ENCODE measurements at regions not wholly inside any gene's neighbourhood (a gene's known extent, or its start where the extent isn't known, plus 50 kb on each side); places are given as distances from the start of the nearest gene placed in this dataset.
"Not testable (repeated sequence)": the region's sequence is repeated elsewhere in the genome, so short reads cannot be mapped to it uniquely, and the experiment has no call there.

GRCh38 chr20:29763821-29764511 is 1493.5 kb upstream of the DEFB115 start:
- Histone ChIP-seq H3K36me3 (ENCODE audit: control insufficient read depth, insufficient read depth, low read length) (no peaks in the 10 kb centered on the region), H3K27ac (ENCODE audit: low read length) (no peak overlapping the region), H3K4me1 (ENCODE audit: control insufficient read depth, insufficient read depth, low read length) (no peaks in the 10 kb centered on the region), H3K9me3 (ENCODE audit: control insufficient read depth, insufficient read depth, low read length) (peaks cover 3% of the 10 kb centered on the region; the same call in 1 of the 2 replicates), H3K4me3 (ENCODE audit: low read length) (no peak overlapping the region), H3K27me3 (ENCODE audit: control insufficient read depth, insufficient read depth, low read length) (no peaks in the 10 kb centered on the region)
- 100% methylated on average over 3 of the region's 29 CpGs for WGBS (ENCODE audit: insufficient coverage, insufficient read length)
- DNase-seq (ENCODE audit: low read depth, low spot score): no peak

GRCh38 chr20:29764922-29765610 is 1492.4 kb upstream of the DEFB115 start:
- not testable (repeated sequence) for H3K27me3 ChIP-seq (ENCODE audit: control insufficient read depth, insufficient read depth, low read length); H3K36me3 ChIP-seq (ENCODE audit: control insufficient read depth, insufficient read depth, low read length); H3K4me1 ChIP-seq (ENCODE audit: control insufficient read depth, insufficient read depth, low read length); H3K9me3 ChIP-seq (ENCODE audit: control insufficient read depth, insufficient read depth, low read length); H3K4me3 ChIP-seq (ENCODE audit: low read length); H3K27ac ChIP-seq (ENCODE audit: low read length); DNase-seq (ENCODE audit: low read depth, low spot score)
- no CpG with 5 or more reads among the region's 25 CpGs for WGBS (ENCODE audit: insufficient coverage, insufficient read length)

DNA sequence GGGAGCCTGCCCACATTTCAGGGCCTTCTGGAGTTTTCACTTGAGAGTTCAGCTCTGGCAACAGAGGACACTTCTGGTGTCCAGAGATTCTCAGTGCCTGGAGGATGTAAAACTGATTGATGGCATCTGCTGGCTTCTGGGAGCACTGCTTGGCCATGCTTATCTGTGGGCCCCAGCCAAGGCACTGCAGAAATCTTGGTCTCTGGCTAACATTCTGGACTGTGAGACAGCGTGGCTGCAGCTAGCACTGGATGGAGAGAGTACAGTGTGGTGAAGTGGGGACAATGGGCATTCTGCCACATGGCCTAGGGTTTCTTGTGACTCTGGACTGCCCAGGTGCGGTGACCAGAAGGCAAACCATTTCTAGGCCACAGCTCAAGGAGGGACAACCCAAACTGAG is 1479.4 kb upstream of the DEFB115 start:
- H3K27ac ChIP-seq (ENCODE audit: low read length): not testable (repeated sequence)

DNA sequence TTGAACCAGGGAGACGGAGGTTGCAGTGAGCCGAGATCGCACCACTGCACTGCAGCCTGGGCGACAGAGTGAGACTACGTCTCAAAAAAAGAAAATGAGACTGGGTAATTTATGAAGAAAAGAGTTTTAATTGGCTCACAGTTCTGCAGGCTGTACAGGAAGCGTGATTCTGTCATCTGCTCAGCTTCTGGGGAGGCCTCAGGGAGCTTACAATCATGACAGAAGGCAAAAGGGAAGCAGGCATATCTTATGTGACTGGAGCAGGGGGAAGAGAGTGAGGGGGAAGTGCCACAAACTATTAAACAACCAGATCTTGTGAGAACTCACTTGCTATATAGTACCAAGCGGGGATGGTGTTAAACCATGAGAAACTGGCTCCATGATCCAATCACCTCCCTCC is 1476.2 kb upstream of the DEFB115 start:
- H3K9me3 ChIP-seq (ENCODE audit: control insufficient read depth, insufficient read depth, low read length); DNase-seq (ENCODE audit: low read depth, low spot score): not testable (repeated sequence)

More for the DNA sequence above, 1479.4 kb upstream of the DEFB115 start:
- no CpG with 5 or more reads among the region's 2 CpGs for WGBS (ENCODE audit: insufficient coverage, insufficient read length)
- not testable (repeated sequence) for DNase-seq (ENCODE audit: low read depth, low spot score); H3K27me3 ChIP-seq (ENCODE audit: control insufficient read depth, insufficient read depth, low read length); H3K4me3 ChIP-seq (ENCODE audit: low read length); H3K36me3 ChIP-seq (ENCODE audit: control insufficient read depth, insufficient read depth, low read length); H3K9me3 ChIP-seq (ENCODE audit: control insufficient read depth, insufficient read depth, low read length); H3K4me1 ChIP-seq (ENCODE audit: control insufficient read depth, insufficient read depth, low read length)

DNA sequence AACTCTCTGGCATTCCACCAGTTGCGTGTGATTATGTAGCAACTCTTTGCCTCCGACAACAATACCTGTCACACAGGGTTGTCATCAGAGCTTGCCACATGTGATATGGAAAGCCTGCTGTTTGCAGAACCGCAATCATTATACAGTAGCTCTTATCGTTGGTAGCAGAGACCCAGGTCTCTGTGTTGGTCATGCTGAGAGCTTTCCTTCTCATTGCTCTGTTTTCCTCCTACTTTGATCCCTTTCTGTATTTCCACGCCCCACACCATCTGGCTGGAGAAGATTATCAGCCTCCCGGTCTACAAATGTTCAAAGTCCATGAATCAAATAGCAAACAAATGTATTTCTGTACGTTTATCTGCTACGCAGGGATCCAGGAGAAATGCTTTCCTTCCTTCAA is 1475.6 kb upstream of the DEFB115 start:
- DNase-seq (ENCODE audit: low read depth, low spot score); H3K27me3 ChIP-seq (ENCODE audit: control insufficient read depth, insufficient read depth, low read length); H3K36me3 ChIP-seq (ENCODE audit: control insufficient read depth, insufficient read depth, low read length); H3K4me1 ChIP-seq (ENCODE audit: control insufficient read depth, insufficient read depth, low read length); H3K27ac ChIP-seq (ENCODE audit: low read length); H3K4me3 ChIP-seq (ENCODE audit: low read length); H3K9me3 ChIP-seq (ENCODE audit: control insufficient read depth, insufficient read depth, low read length): not testable (repeated sequence)
- no CpG with 5 or more reads among the region's 8 CpGs for WGBS (ENCODE audit: insufficient coverage, insufficient read length)

More for the DNA sequence above, 1476.2 kb upstream of the DEFB115 start:
- not testable (repeated sequence) for H3K4me3 ChIP-seq (ENCODE audit: low read length); H3K36me3 ChIP-seq (ENCODE audit: control insufficient read depth, insufficient read depth, low read length); H3K27me3 ChIP-seq (ENCODE audit: control insufficient read depth, insufficient read depth, low read length); H3K27ac ChIP-seq (ENCODE audit: low read length); H3K4me1 ChIP-seq (ENCODE audit: control insufficient read depth, insufficient read depth, low read length)
- no CpG with 5 or more reads among the region's 7 CpGs for WGBS (ENCODE audit: insufficient coverage, insufficient read length)

GRCh38 chr20:29787456-29787855 is 1470.0 kb upstream of the DEFB115 start:
- H3K27ac ChIP-seq (ENCODE audit: low read length); H3K36me3 ChIP-seq (ENCODE audit: control insufficient read depth, insufficient read depth, low read length); H3K27me3 ChIP-seq (ENCODE audit: control insufficient read depth, insufficient read depth, low read length); DNase-seq (ENCODE audit: low read depth, low spot score); H3K4me1 ChIP-seq (ENCODE audit: control insufficient read depth, insufficient read depth, low read length); H3K9me3 ChIP-seq (ENCODE audit: control insufficient read depth, insufficient read depth, low read length); H3K4me3 ChIP-seq (ENCODE audit: low read length): not testable (repeated sequence)
- WGBS (ENCODE audit: insufficient coverage, insufficient read length): no CpG with 5 or more reads among the region's 16 CpGs

GRCh38 chr20:29790510-29790909 is 1467.0 kb upstream of the DEFB115 start:
- Histone ChIP-seq H3K36me3 (ENCODE audit: control insufficient read depth, insufficient read depth, low read length) (no peaks in the 10 kb centered on the region), H3K9me3 (ENCODE audit: control insufficient read depth, insufficient read depth, low read length) (no peaks in the 10 kb centered on the region; the same call in 1 of the 2 replicates), H3K27me3 (ENCODE audit: control insufficient read depth, insufficient read depth, low read length) (no peaks in the 10 kb centered on the region), H3K4me3 (ENCODE audit: low read length) (no peak overlapping the region), H3K4me1 (ENCODE audit: control insufficient read depth, insufficient read depth, low read length) (no peaks in the 10 kb centered on the region), H3K27ac (ENCODE audit: low read length) (no peak overlapping the region)
- no peak for DNase-seq (ENCODE audit: low read depth, low spot score)

GRCh38 chr20:29831508-29831907 is 1426.0 kb upstream of the DEFB115 start:
- H3K27me3 ChIP-seq (ENCODE audit: control insufficient read depth, insufficient read depth, low read length); H3K27ac ChIP-seq (ENCODE audit: low read length); DNase-seq (ENCODE audit: low read depth, low spot score); H3K36me3 ChIP-seq (ENCODE audit: control insufficient read depth, insufficient read depth, low read length); H3K4me1 ChIP-seq (ENCODE audit: control insufficient read depth, insufficient read depth, low read length); H3K4me3 ChIP-seq (ENCODE audit: low read length); H3K9me3 ChIP-seq (ENCODE audit: control insufficient read depth, insufficient read depth, low read length): not testable (repeated sequence)
- no CpG with 5 or more reads among the region's 4 CpGs for WGBS (ENCODE audit: insufficient coverage, insufficient read length)

- not testable (repeated sequence) for DNase-seq (ENCODE audit: low read depth, low spot score); H3K4me1 ChIP-seq (ENCODE audit: control insufficient read depth, insufficient read depth, low read length); H3K27me3 ChIP-seq (ENCODE audit: control insufficient read depth, insufficient read depth, low read length); H3K9me3 ChIP-seq (ENCODE audit: control insufficient read depth, insufficient read depth, low read length); H3K27ac ChIP-seq (ENCODE audit: low read length); H3K4me3 ChIP-seq (ENCODE audit: low read length); H3K36me3 ChIP-seq (ENCODE audit: control insufficient read depth, insufficient read depth, low read length)
- WGBS (ENCODE audit: insufficient coverage, insufficient read length): no CpG with 5 or more reads among the region's 6 CpGs
Observed at GRCh38 chr20:29868014-29868413, 1389.5 kb upstream of the DEFB115 start.

- WGBS (ENCODE audit: insufficient coverage, insufficient read length): no CpG with 5 or more reads among the region's 4 CpGs
- not testable (repeated sequence) for H3K4me3 ChIP-seq (ENCODE audit: low read length); H3K36me3 ChIP-seq (ENCODE audit: control insufficient read depth, insufficient read depth, low read length); H3K4me1 ChIP-seq (ENCODE audit: control insufficient read depth, insufficient read depth, low read length); H3K9me3 ChIP-seq (ENCODE audit: control insufficient read depth, insufficient read depth, low read length); DNase-seq (ENCODE audit: low read depth, low spot score); H3K27ac ChIP-seq (ENCODE audit: low read length); H3K27me3 ChIP-seq (ENCODE audit: control insufficient read depth, insufficient read depth, low read length)
Observed at GRCh38 chr20:29868688-29869087, 1388.8 kb upstream of the DEFB115 start.

- not testable (repeated sequence) for H3K36me3 ChIP-seq (ENCODE audit: control insufficient read depth, insufficient read depth, low read length); DNase-seq (ENCODE audit: low read depth, low spot score); H3K27me3 ChIP-seq (ENCODE audit: control insufficient read depth, insufficient read depth, low read length); H3K4me1 ChIP-seq (ENCODE audit: control insufficient read depth, insufficient read depth, low read length); H3K4me3 ChIP-seq (ENCODE audit: low read length); H3K27ac ChIP-seq (ENCODE audit: low read length)
- peaks cover 10% of the 10 kb centered on the region for H3K9me3 ChIP-seq (ENCODE audit: control insufficient read depth, insufficient read depth, low read length)
- WGBS (ENCODE audit: insufficient coverage, insufficient read length): no CpG with 5 or more reads among the region's 2 CpGs
Observed at GRCh38 chr20:29871816-29872215, 1385.6 kb upstream of the DEFB115 start.
